A204.1 (cell line): ENCODE measurements at regions not wholly inside any gene's neighbourhood (a gene's known extent, or its start where the extent isn't known, plus 50 kb on each side); places are given as distances from the start of the nearest gene placed in this dataset.

Experiments used
- FAIRE-seq: peaks from 2 replicates; lab custom pipeline; 2012; peaks lifted over from hg19 to GRCh38; lab: Jason Lieb, UNC

DNA sequence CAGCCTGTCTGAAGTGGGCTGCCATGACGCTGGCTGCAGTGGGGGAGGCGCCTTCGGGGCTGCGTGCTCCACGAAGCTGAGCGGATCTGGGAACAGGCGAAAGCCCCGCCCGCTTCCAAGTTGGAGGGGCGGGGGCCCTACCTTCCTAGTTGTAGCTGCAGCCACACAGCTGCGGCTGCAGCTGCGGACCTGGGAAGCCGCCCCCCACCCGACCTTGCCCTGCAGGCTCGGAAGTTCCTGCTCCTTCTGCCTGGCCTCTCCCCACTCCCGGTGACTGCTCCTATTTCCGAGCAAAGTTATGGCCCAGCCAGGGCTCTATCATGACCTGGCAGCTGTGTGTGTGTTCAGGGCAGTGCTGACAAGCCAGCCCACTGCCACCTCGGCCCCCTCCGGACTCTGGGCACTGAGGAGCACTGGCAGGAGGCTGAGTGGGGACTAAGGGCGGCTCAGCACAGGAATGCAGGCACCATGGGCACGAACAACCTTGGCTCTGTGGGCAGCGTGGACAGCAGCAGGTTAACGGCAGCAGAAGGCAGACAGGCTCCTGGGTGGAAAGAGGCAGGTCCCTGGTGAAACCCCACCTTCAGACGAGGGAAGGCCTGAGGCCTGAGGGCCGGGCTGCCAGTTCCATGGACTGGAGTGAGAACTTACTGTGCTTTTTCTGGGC is 352.4 kb upstream of the TMCO5A start:
- FAIRE-seq, result no peak

- no peak for FAIRE-seq
These were observed 351.6 kb upstream of the TMCO5A start for GRCh38 chr15:37582852-37583251.

GRCh38 chr15:37586011-37586583 is 348.3 kb upstream of the TMCO5A start:
- no peak for FAIRE-seq

DNA sequence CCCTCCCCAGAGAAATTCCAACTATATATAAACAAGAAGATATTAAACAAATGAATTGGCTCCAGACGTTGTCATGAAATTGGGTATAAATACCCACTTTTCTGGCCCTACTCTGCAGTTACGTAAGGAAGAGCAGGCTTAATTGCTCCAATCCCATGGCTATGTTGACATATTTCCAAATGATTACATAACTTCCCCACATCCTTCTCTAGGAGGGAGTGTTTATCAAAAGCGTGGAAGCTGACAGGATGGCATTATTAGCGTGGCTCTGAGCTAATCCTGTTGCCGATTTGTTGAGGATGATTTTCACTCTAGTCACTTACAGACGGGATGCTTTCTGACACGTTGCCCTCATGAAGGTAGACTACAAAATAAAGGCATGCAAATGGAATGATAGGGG is 347.5 kb upstream of the TMCO5A start:
- no peak for FAIRE-seq

DNA sequence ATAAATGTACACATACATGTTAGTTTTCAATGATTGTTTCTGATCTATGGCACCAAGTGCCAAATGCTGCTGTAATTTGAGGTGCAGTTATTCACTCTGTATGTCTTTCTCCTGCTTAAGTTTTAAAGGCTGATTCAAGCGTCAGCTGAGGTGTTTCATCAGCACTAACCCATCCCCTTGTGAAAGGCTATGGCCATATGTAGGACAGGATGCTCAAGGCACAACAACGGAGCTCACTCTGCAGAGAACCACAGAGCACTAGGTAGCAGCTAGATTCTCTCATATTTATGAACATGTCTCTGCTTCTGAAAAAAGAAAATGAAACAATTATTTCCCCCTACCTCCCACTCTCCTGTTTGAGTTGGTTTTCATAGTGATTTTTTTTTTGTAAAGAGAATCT is 340.0 kb upstream of the TMCO5A start:
- no peak for FAIRE-seq

- FAIRE-seq, result no peak
These were observed 338.9 kb upstream of the TMCO5A start for GRCh38 chr15:37595426-37595970.

DNA sequence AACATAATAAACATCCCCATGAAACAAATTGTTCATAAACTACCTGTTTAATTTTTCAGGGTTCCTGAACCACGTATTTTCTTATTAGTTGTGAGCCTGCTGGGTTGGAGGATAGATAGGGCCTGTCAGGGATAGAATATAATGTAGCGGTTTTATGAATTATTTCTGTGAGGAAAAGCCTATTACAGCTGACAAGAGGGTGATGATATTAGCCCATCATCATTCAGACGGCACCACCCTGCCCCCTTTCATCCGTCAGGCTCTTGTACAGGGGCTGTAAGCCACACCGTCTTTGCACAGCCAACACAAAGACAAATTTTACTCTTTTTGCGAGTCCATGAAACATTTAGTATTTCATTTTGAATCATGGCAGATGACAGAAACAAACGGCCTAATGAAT is 335.3 kb upstream of the TMCO5A start:
- FAIRE-seq, result no peak

DNA sequence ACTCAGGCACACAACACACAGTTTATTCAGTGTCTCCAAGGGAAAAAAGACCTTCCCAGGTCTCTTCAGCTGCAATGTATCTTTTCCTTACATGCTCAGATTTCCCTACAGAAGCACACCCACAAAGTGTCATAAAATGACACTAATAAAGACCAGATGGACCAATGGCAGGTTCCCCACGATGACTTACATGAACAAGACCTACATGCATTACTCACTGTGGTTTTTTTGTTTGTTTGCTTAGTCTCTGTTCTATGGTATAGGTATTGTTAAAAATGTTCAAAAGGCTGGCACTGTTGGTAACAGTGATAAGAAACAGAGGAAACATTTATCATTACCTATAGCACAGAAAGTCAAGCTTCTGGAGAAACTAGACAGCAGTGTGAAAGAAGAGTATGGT is 318.2 kb upstream of the TMCO5A start:
- no peak for FAIRE-seq

DNA sequence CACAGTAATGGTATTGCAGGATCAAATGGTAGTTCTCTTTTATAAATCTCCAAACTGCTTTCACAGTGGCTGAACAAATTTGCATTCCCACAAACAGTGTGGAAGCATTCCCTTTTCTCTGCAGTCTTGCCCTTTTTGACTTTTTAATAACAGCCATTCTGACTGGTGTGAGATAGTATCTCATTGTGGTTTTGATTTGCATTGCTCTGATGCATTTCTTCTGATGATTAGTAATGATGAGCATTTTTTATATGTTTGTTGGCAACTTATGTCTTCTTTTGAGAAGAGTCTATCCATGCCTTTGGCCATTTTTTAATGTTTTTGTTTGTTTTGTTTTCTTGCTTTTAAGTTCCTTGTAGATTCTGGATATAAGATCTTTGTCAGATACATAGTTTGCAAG is 316.1 kb upstream of the TMCO5A start:
- FAIRE-seq, result no peak

DNA sequence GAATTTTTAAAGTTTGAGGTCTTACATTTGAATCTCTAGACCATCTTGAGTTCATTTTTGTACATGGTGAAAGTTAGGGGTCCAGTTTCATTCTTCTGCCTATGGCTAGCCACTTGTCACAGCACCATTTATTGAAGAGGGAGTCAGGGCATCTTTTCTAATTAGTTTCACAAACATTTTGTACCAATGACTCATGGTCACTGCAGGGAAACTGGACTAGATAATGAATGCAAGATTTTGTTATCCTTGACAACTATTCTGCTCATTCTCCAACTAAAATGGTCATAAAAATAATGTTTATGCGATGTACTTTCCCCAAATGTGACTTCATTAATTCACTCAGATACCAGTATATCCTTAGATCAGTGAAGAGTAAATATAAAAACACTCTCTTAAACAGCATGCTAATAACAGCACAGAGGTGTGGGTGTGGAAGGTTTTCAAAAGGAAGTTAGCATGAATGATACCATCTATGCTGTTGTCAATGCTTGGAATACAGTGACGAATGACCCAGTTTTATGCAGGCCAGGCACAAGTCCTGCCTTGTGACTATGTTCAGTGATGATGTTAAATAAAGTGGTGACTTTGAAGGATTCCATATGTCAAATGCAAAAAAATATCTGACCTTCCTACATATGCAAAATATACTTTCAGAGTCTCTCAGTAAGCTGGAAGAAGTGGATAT is 314.9 kb upstream of the TMCO5A start:
- FAIRE-seq, result no peak

DNA sequence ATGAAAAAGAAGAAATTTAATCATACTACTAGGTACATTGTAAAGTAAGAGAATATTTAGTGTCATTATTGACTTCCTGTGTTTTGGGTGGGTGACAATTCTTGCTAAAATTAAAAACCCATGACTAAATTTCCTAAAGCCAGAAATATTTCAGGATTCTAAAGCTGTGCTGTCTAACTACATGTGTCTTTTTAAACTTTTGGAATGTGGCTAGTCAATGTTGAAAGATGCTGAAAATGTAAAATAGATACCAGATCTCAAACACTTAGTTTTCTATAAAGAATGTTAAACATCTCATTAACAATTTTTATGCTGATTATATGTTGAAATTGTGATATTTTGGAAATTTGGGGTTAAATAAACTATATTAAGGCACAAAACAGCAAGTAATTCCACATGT is 308.9 kb upstream of the TMCO5A start:
- no peak for FAIRE-seq

- FAIRE-seq, result no peak
These were observed 305.9 kb upstream of the TMCO5A start for GRCh38 chr15:37628507-37628906.

GRCh38 chr15:37636736-37637135 is 297.7 kb upstream of the TMCO5A start:
- FAIRE-seq, result no peak

DNA sequence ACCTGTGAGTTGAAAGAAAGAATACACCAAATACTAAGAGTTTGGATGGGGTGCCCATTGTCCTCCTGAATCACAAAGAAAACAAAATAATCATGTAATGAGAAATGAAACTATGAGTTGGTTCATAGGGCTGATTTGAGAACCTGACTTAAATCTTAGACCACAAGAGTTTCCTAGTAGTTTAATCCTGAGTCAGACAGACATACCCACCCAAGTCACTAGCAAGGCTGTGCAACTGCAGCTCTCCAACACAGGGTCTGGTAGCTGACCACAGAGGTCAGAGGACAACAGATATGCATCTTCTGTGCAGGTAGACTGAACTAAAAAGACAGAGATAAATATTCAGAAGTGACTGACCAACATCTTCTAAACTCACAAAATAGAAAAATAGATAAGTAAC is 296.3 kb upstream of the TMCO5A start:
- no peak for FAIRE-seq

- no peak for FAIRE-seq
These were observed 295.7 kb upstream of the TMCO5A start for GRCh38 chr15:37638691-37639090.

DNA sequence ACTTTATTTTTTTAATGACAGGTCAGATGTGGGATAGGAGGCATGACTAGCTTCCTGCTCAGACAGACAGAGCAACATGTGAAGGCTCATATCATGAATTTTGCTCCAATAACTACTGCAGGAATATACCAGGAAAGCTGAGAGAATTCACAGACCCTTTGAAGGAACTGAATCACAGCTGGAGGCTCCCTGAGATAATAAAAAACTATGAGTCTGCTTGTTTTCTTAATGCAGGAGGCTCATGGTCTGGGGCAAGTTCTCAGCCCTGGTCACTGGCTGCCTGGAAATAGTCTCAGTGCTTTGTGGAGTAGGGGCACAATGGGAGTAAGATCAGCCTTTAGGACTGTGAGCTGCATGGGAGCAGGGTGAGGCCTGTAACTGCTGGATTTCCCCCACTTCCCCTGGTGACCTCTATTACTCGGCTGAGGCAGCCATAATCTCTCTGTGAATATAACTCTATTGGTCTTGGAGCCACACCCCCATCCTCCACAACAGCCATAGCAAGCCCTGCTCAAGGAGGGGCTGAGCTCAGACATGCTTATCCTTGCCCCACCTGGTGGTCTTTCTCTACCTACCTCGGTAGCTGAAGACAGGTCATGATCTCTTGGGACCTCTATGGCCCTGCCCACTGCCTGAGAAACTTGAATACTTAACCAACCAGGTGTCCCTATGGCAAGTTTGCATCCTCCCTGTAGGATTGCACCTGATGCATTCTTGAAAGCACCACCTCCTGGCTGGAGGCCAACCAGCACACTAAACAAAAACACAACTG is 281.6 kb upstream of the TMCO5A start:
- no peak for FAIRE-seq

- no peak for FAIRE-seq
These were observed 256.3 kb upstream of the TMCO5A start for GRCh38 chr15:37678124-37678523.

GRCh38 chr15:37679627-37680026 is 254.8 kb upstream of the TMCO5A start:
- FAIRE-seq, result no peak

GRCh38 chr15:37682304-37682703 is 252.1 kb upstream of the TMCO5A start:
- FAIRE-seq, result no peak

DNA sequence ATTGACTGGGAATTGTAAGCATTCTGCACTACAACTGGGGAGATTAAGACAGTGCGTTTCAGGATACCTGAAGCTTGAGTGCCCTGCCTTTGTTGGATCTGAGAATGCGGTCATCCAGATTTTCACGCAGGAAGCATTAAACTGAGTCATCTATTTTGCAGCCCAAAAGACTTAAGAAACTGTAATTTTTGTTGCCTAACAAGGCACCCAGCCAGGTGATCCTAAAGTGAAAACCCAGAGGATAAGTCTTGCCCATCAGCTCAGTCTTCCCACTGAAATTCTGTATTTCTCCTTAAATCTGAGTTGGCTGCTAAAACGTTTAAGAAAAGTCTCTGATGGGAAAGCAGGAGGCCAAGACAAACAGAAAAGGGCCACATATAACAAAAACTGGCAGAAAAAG is 242.5 kb upstream of the TMCO5A start:
- no peak for FAIRE-seq

- FAIRE-seq, result no peak
These were observed 240.5 kb upstream of the TMCO5A start for GRCh38 chr15:37693926-37694325.

DNA sequence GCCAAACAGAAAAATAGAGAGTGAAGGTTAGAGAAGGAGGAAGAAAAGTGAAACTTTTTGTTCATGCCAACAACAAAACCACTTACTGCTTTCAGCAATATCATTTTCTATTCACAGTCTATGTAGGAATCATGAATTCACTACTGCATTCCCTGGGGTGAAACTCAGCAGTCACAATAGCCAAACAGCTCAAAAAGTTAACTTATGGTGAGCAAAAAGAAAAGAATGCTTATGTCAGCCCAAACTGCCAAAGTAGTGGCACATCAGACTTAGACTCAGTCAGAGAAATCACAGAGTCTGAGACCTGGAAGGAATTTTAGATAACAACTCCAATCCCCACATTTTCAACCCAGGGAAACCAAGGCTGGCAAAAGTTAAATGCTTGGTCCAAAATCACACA is 238.7 kb upstream of the TMCO5A start:
- no peak for FAIRE-seq

DNA sequence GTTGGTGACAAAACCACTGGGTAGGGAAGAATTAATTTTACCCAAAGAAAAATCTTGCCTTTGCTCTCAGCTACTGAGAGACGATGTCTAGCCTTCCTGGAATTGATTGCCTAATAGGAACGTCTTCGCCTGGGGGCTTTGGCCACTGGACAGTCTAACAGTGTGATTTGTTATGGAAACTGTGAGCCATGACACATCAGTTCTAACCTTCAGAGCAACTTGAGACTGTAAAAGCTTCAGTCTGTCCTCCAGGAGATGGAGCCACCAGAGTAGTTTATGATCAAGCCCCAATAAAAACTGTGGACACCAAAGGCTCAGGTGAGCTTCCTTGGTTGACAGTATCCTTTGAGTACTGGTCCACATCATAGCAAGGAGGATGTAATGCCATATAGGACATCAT is 235.8 kb upstream of the TMCO5A start:
- FAIRE-seq, result no peak
